OCI-LY7 (cell line): ENCODE measurements at regions not wholly inside any gene's neighbourhood (a gene's known extent, or its start where the extent isn't known, plus 50 kb on each side); places are given as distances from the start of the nearest gene placed in this dataset.
"Not testable (repeated sequence)": the region's sequence is repeated elsewhere in the genome, so short reads cannot be mapped to it uniquely, and the experiment has no call there.

ENCODE experiments used
- BruUV-seq: library from RNA; stranded (reverse); fragments of 400-500 nt; replicated peaks from 2 replicates; lab custom pipeline; 2021; lab: Mats Ljungman, UMichigan
- CTCF ChIA-PET: fragments of 300-600 bp; sonication (Branson Sonifier 250); formaldehyde crosslinking; loops from one replicate; lab custom pipeline; 2022; ENCODE audit warnings: antibody characterized with exemption; ENCODE audit not compliant: unreplicated experiment; lab: Charles Lee
- POLR2A ChIA-PET: fragments of 300-600 bp; sonication (Branson Sonifier 250); formaldehyde crosslinking; loops from one replicate; lab custom pipeline; 2022; ENCODE audit warnings: antibody characterized with exemption; lab: Charles Lee
- DNase-seq: peaks from one replicate; pipeline ENCODE4 v3.0.0-alpha.2; 2015; ENCODE audit warnings: low spot score
- H2AFZ ChIP-seq: fragments of 200-600 bp; sonication (generic), shearing (Covaris generic); 2 replicates; pipeline ENCODE4 v1.6.1; 2014; ENCODE audit warnings: mild to moderate bottlenecking, antibody characterized with exemption, low read length, moderate library complexity
- H3K27ac ChIP-seq: fragments of 200-600 bp; sonication (generic); 2 replicates; pipeline ENCODE4 v1.5.1; 2014; ENCODE audit warnings: mixed run types, low read depth, mild to moderate bottlenecking, moderate library complexity, low read length, inconsistent platforms; ENCODE audit not compliant: poor library complexity, severe bottlenecking
- H3K36me3 ChIP-seq: fragments of 200-600 bp; sonication (generic); 2 replicates; pipeline ENCODE4 v1.6.1; 2014; ENCODE audit warnings: mild to moderate bottlenecking, antibody characterized with exemption, low read length, moderate library complexity, mixed read lengths; ENCODE audit not compliant: insufficient read depth
- H3K4me1 ChIP-seq: fragments of 200-600 bp; sonication (generic); 2 replicates; pipeline ENCODE4 v1.5.1; 2014; ENCODE audit warnings: mild to moderate bottlenecking, low read length; ENCODE audit not compliant: insufficient read depth, poor library complexity, severe bottlenecking
- H3K4me2 ChIP-seq: fragments of 200-600 bp; sonication (generic); 2 replicates; pipeline ENCODE4 v1.6.1; 2014; ENCODE audit warnings: mild to moderate bottlenecking, low read length
- H3K4me3 ChIP-seq: fragments of 200-600 bp; sonication (generic); 2 replicates; pipeline ENCODE4 v1.5.1; 2014; ENCODE audit warnings: mild to moderate bottlenecking, low read depth, low read length; ENCODE audit not compliant: poor library complexity, severe bottlenecking
- H3K79me2 ChIP-seq: fragments of 200-600 bp; sonication (generic); 2 replicates; pipeline ENCODE4 v1.6.1; 2016; ENCODE audit warnings: low read depth, mild to moderate bottlenecking, low read length, moderate library complexity, mixed read lengths; ENCODE audit not compliant: insufficient read depth
- H3K9me2 ChIP-seq: fragments of 200-600 bp; sonication (generic); 2 replicates; pipeline ENCODE4 v1.6.1; 2016; ENCODE audit warnings: mild to moderate bottlenecking, low read length, mixed read lengths; ENCODE audit not compliant: insufficient read depth
- H3K9me3 ChIP-seq: fragments of 200-600 bp; sonication (generic); 2 replicates; pipeline ENCODE4 v1.6.1; 2014; ENCODE audit warnings: mild to moderate bottlenecking, mixed run types, low read length, mixed read lengths
- H4K20me1 ChIP-seq: fragments of 200-600 bp; sonication (generic); 2 replicates; pipeline ENCODE4 v1.6.1; 2014; ENCODE audit warnings: mild to moderate bottlenecking, antibody characterized with exemption, low read length, moderate library complexity, mixed read lengths; ENCODE audit not compliant: insufficient read depth
- EZH2phosphoT487 ChIP-seq: fragments of 200-600 bp; sonication (generic); IDR thresholded peaks from 2 replicates; pipeline ENCODE4 v1.6.1; 2018; ENCODE audit warnings: low read depth, borderline replicate concordance, mild to moderate bottlenecking, mixed run types, antibody characterized with exemption, low read length, moderate library complexity, mixed read lengths
- intact Hi-C: fragments of 100-400 bp; cut with micrococcal nuclease; formaldehyde crosslinking; loops from one replicate; pipeline ENCODE4 v1.10.0; 2022; ENCODE audit not compliant: unreplicated experiment
- TF ChIP-seq, protein P1 (sequence below): fragments of 200-600 bp; sonication (generic); conservative IDR thresholded peaks from 2 replicates; pipeline ENCODE4 v1.5.1; 2014; ENCODE audit warnings: mild to moderate bottlenecking, antibody characterized with exemption, low read length, moderate library complexity, mixed read lengths

DNA sequence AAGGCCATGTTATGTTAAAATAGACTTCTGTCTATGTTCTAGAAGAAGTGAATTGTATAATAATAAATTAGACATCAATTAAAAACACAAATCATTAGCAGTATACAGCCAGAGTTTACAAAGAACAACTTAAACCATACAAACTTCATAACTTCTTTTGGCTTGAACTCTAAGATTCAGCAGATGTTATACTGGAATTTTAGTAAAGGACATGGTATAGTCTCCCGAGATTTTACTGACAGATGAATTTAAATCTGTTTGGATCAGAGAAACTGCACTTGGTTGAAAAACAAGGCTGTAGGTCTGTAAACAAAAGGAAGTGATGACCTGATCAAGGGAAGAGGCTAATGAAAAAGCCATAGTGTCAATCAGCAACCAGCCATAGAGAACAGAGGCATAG lies 132.6 kb upstream of the TBX18 start:
- ChIA-PET CTCF (no interaction called here), POLR2A (no interaction called here)
- H3K4me2 ChIP-seq: no peak overlapping the region
- TF ChIP-seq, protein P1, sequence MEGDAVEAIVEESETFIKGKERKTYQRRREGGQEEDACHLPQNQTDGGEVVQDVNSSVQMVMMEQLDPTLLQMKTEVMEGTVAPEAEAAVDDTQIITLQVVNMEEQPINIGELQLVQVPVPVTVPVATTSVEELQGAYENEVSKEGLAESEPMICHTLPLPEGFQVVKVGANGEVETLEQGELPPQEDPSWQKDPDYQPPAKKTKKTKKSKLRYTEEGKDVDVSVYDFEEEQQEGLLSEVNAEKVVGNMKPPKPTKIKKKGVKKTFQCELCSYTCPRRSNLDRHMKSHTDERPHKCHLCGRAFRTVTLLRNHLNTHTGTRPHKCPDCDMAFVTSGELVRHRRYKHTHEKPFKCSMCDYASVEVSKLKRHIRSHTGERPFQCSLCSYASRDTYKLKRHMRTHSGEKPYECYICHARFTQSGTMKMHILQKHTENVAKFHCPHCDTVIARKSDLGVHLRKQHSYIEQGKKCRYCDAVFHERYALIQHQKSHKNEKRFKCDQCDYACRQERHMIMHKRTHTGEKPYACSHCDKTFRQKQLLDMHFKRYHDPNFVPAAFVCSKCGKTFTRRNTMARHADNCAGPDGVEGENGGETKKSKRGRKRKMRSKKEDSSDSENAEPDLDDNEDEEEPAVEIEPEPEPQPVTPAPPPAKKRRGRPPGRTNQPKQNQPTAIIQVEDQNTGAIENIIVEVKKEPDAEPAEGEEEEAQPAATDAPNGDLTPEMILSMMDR: no peak
- TF ChIP-seq EZH2phosphoT487: no peak
- no peaks in the 10 kb centered on the region for H3K9me3 ChIP-seq
- no peaks in the 10 kb centered on the region for H3K36me3 ChIP-seq
- no peaks in the 10 kb centered on the region for H3K79me2 ChIP-seq
- BruUV-seq: no TSS peak
- no peak for DNase-seq
- intact Hi-C loops: no loop called here
- no peaks in the 10 kb centered on the region for H3K9me2 ChIP-seq
- H3K27ac ChIP-seq: no peak overlapping the region
- no peaks in the 10 kb centered on the region for H3K4me1 ChIP-seq
- H2AFZ ChIP-seq: no peak overlapping the region
- no peak overlapping the region for H3K4me3 ChIP-seq
- H4K20me1 ChIP-seq: no peaks in the 10 kb centered on the region

DNA sequence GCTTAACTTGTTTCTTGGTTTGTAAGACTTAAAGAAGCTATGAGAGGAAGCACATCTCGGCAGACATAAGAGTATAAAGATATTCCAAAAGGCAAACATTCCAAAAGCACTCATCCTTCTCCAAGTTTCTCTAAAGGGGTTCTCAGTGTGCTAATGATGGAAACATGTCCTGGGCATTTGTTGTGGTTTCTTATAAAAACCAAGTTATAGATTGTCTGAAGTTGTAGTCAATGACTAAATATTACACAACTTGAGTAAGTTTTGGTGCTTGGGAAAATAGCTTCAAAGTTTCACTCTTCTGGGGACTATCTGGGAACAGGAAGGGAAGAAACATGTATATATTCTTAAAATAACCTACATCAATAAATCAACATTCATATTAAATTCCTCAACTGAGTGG lies 128.3 kb upstream of the TBX18 start:
- Histone ChIP-seq H3K9me2 (no peaks in the 10 kb centered on the region), H4K20me1 (no peaks in the 10 kb centered on the region), H3K4me2 (no peak overlapping the region), H2AFZ (no peak overlapping the region), H3K36me3 (no peaks in the 10 kb centered on the region), H3K4me1 (no peaks in the 10 kb centered on the region), H3K4me3 (no peak overlapping the region), H3K9me3 (no peaks in the 10 kb centered on the region), H3K79me2 (no peaks in the 10 kb centered on the region), H3K27ac (no peak overlapping the region)
- POLR2A ChIA-PET: interaction anchor here (1.3 kb wide), 1 partner anchor 11 kb away, joined by 5 read pairs; no protein-coding TSS in a partner anchor
- no peak for DNase-seq
- intact Hi-C loops: no loop called here
- no peak for TF ChIP-seq EZH2phosphoT487
- no TSS peak for BruUV-seq
- CTCF ChIA-PET: no interaction called here

DNA sequence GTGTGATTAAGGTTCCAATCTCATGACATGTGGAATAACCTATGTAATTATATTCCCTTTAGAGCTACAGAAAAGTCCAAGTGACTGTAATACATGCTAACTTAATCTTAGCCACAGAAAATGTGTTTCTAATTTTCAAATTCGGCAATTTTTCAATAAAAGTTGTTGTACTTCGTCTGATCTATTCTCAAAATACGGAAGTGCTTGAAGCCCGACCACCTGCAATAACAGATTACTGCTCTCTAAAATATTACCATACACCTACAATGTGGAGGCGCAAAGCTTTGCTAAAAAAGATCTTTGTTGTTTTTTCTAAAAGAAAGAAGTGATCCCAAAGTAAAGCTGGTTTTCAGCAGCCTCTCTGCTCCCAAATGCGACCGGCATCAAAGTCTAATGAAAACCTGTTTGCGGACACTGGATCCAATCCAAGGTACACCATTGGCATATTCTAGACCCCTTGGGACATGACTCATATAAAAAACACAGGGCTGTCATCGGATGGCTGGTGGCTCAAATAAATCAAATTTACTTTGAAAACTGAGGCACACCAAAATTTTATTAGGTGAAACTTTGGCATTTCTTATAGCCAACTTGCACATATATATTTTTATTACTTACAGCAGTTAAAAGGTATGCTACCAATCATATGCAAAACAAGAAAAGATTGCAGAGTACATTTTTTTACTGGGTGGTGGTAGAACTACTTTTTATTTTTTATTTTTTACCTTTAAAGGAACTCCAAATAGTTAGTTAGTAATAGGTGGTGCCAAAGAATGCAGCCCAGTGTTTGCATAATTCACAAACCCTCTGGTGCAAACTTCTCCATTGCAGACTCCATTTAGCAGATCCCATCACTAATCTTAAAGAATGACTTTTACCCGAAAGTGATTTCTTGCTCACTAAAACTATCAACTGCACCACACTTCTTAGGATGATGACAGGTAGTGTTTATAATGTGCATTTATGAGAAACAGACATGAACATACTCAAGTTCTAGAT lies 118.7 kb upstream of the TBX18 start:
- intact Hi-C loops: no loop called here
- Histone ChIP-seq H3K4me2 (no peak overlapping the region), H4K20me1 (no peaks in the 10 kb centered on the region), H3K4me1 (no peaks in the 10 kb centered on the region), H3K4me3 (no peak overlapping the region), H3K79me2 (no peaks in the 10 kb centered on the region), H3K36me3 (no peaks in the 10 kb centered on the region), H3K27ac (no peak overlapping the region), H3K9me2 (no peaks in the 10 kb centered on the region), H2AFZ (no peak overlapping the region), H3K9me3 (no peaks in the 10 kb centered on the region)
- DNase-seq: no peak
- ChIA-PET CTCF (no interaction called here), POLR2A (interaction anchor here (0.5 to 1.1 kb wide), 3 partner anchors 8 to 1632 kb away, joined by 3 read pairs; no protein-coding TSS in a partner anchor)
- TF ChIP-seq, protein P1: no peak
- no peak for TF ChIP-seq EZH2phosphoT487
- no TSS peak for BruUV-seq

DNA sequence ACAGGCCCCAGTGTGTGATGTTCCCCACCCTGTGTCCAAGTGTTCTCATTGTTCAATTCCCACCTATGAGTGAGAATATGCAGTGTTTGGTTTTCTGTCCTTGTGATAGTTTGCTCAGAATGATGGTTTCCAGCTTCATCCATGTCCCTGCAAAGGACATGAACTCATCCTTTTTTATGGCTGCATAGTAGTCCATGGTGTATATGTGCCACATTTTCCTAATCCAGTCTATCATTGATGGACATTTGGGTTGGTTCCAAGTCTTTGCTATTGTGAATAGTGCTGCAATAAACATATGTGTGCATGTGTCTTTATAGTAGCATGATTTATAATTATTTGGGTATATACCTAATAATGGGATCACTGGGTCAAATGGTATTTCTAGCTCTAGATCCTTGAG lies 115.0 kb upstream of the TBX18 start:
- BruUV-seq, H3K4me1 ChIP-seq, H3K9me3 ChIP-seq, H3K79me2 ChIP-seq, DNase-seq, H3K36me3 ChIP-seq, intact Hi-C loops, H3K9me2 ChIP-seq, H3K27ac ChIP-seq, H4K20me1 ChIP-seq, CTCF ChIA-PET, H3K4me2 ChIP-seq, H3K4me3 ChIP-seq, H2AFZ ChIP-seq: not testable (repeated sequence)
- POLR2A ChIA-PET: interaction anchor here (1.3 kb wide), 1 partner anchor 11 kb away, joined by 3 read pairs; no protein-coding TSS in a partner anchor
